A204.1 (cell line): ENCODE measurements at regions not wholly inside any gene's neighbourhood (a gene's known extent, or its start where the extent isn't known, plus 50 kb on each side); places are given as distances from the start of the nearest gene placed in this dataset.

ENCODE experiments used
- FAIRE-seq: peaks from 2 replicates; lab custom pipeline; 2012; peaks lifted over from hg19 to GRCh38; lab: Jason Lieb, UNC

- no peak for FAIRE-seq
Observed at GRCh38 chr20:52921340-52921739, 50.8 kb upstream of the TSHZ2 start.

- FAIRE-seq, result no peak
Observed at GRCh38 chr20:52918311-52918710, 53.8 kb upstream of the TSHZ2 start.

- FAIRE-seq, result no peak
Observed at GRCh38 chr20:52915564-52915963, 56.6 kb upstream of the TSHZ2 start.

GRCh38 chr20:52914870-52915269 lies 57.3 kb upstream of the TSHZ2 start:
- FAIRE-seq, result no peak

GRCh38 chr20:52913650-52914387 lies 58.3 kb upstream of the TSHZ2 start:
- no peak for FAIRE-seq

GRCh38 chr20:52905241-52905994 lies 66.7 kb upstream of the TSHZ2 start:
- FAIRE-seq, result no peak

- FAIRE-seq, result no peak
Observed at GRCh38 chr20:52904837-52905236, 67.3 kb upstream of the TSHZ2 start.

- FAIRE-seq, result no peak
Observed at GRCh38 chr20:52899041-52899608, 73.0 kb upstream of the TSHZ2 start.

- no peak for FAIRE-seq
Observed at GRCh38 chr20:52896348-52896747, 75.8 kb upstream of the TSHZ2 start.

- FAIRE-seq, result no peak
Observed at GRCh38 chr20:52895701-52896100, 76.5 kb upstream of the TSHZ2 start.

- FAIRE-seq, result no peak
Observed at GRCh38 chr20:52895235-52895634, 76.9 kb upstream of the TSHZ2 start.

GRCh38 chr20:52893498-52893897 lies 78.7 kb upstream of the TSHZ2 start:
- FAIRE-seq, result no peak

GRCh38 chr20:52892023-52892422 lies 80.1 kb upstream of the TSHZ2 start:
- FAIRE-seq, result no peak

GRCh38 chr20:52890130-52890529 lies 82.0 kb upstream of the TSHZ2 start:
- no peak for FAIRE-seq

GRCh38 chr20:52889225-52889624 lies 82.9 kb upstream of the TSHZ2 start:
- no peak for FAIRE-seq

GRCh38 chr20:52888096-52888495 lies 84.1 kb upstream of the TSHZ2 start:
- FAIRE-seq, result no peak

GRCh38 chr20:52880997-52881396 lies 91.2 kb upstream of the TSHZ2 start:
- no peak for FAIRE-seq

GRCh38 chr20:52880259-52880658 lies 91.9 kb upstream of the TSHZ2 start:
- FAIRE-seq, result no peak

- no peak for FAIRE-seq
Observed at GRCh38 chr20:52874241-52874640, 97.9 kb upstream of the TSHZ2 start.

GRCh38 chr20:52869698-52870501 lies 102.3 kb upstream of the TSHZ2 start:
- FAIRE-seq, result no peak

GRCh38 chr20:52869276-52869675 lies 102.9 kb upstream of the TSHZ2 start:
- no peak for FAIRE-seq

GRCh38 chr20:52867305-52867704 lies 104.9 kb upstream of the TSHZ2 start:
- no peak for FAIRE-seq
